ENCODE measurements at regions not wholly inside any gene's neighbourhood (a gene's known extent, or its start where the extent isn't known, plus 50 kb on each side); places are given as distances from the start of the nearest gene placed in this dataset.

DNA sequence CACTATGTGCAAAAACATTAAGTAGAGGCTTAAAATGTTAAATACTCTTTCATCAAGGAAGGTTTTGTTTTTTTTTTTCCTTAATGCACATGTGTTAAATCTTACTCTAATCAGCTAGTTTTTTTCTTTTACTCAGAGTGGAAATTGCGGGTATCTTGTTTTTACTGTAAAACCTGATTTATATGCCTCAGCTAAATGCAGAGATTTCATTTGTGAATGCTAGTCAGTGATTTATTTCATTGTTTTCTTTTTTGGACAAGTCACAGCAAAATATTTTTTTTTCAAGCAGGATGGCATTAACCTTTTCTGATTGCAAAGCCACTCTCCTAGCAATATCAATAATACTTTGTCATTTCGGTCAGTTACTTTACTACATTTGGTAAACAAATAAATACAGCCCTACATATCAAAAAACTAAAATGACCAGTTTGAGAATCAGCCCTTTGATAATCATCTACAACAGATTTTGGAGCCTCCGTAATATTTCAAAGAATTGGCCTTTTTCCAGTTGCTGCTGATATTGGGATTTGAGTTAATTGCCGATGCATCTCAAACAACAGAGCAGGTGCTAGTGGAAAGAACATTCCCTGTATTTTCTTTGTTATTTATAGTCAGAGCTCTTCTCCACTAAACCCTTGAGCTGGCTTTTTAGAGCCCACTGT, 579.2 kb upstream of the ZNF608 start:
- no peak for DNase-seq (ENCODE audit: low read depth in 2 of 2)

DNA sequence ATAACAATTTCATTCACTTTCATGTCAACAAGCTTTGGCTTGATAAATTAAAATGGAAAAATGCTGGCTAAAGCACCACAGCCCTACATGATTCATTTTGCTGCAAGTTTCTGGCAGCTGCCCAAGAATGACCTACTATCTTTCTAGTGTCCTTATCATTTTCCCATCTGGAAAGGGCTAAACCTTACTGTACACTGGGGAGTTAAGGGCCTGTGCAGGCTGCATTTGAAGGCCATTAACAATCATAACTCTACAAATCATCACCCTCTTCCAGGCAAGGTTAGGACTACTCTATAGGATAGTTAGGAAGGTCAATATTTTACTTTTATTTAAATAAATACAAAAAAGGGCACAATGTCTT, 579.7 kb upstream of the ZNF608 start:
- DNase-seq (ENCODE audit: low read depth in 2 of 2), result no peak

DNA sequence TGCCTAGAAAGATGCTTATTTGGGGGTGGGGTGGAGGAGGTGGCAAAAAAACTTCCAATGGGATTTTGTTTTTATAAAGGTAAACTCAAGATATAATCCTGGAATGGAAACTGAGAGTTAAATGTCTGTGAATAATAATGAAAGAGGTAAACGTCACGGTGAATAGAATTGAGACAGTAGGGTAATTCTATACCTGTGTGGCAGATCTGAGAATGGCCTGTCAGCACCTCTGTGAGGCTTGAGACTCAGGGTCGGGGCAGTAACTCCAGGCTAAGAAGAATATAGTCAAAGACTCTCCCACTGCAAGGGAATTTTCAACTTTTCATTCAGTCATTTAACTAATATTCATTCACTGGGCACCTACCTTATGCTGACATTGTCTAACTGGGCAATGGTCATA, 581.2 kb upstream of the ZNF608 start:
- DNase-seq (ENCODE audit: low read depth in 2 of 2), result no peak

DNA sequence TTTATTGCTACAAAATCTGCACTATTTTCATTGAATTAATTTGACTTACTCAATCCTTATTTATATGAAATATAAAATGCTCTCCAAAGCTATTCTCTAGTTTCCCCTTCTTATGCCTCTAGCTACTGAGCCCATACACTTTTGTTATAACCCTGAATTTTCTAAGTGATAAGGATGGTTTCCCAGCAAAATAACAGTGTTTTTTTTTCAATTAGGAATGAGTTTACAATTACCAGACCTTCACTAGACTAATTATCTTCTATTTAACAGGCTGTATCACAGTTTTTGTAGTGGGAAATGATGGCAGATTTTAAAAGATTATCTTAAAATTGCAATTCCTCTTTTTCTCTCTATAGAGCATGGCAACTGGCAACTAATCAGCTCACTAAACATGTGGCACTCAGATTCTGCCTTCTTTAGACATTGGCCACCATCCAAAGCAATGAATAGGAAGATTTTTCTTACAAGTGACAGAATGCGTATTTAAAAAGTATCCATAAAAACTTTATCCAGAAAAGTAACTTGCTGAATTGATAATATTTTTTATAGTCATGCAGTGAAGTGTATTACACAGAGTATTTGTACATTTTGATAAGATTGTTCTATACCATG, 585.7 kb upstream of the ZNF608 start:
- DNase-seq (ENCODE audit: low read depth in 2 of 2), result no peak

DNA sequence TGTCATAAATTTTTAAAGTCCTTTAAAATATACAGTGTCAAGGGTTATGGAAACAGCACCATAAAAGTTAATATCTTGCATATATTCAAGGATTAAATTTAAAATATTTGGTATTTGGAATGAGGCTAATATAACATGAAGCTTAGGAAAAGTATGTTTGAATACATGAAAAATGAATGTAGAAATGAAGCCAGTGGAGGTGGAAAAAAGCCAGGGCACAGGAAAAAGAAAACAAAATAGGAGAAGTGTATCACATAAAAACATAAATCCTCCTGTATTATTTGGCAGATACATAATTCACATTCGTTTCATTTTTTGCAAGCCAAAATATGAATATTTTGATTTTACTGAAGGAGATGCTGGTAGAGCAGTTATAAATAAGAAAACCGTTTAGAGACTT, 587.0 kb upstream of the ZNF608 start:
- DNase-seq (ENCODE audit: low read depth in 2 of 2), result no peak

DNA sequence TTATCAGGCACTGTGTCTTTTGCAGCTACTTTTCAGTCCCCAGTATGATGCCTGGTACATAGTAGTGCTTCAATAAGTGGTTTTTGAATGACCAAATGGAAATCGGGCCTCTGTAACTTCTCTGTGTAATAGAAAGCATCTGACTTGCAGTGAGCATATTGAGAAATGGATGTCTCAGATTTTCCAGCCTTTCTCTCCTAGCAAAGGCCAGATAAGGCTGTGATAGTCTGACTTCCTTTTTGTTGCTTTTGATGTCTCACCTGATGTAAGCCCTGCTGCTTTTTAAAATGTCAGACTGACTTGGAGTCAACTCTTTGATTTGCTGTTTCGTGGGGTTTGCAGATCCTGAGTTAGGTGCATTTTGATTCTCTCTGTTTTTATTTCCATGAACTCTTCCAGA, 590.0 kb upstream of the ZNF608 start:
- DNase-seq (ENCODE audit: low read depth in 2 of 2), result no peak

DNA sequence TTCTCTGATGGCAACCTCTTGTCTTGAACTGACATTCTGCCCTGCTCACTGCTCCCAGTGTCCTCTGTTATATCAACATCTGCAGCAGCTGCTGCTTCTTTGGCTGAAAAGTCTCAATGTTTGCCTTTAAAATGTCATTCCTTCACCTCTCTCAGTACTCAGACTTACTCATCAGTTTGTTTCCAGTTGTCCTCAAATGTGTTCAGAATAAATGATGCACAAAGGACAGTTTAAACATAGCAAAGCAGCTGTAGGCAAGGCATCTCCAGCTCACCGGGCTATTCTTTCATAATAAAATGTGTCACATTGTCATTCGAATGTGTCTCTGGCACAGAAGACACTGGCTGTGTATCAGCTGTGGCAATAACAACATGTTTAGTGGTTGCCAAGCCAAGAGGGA, 590.9 kb upstream of the ZNF608 start:
- no peak for DNase-seq (ENCODE audit: low read depth in 2 of 2)

DNA sequence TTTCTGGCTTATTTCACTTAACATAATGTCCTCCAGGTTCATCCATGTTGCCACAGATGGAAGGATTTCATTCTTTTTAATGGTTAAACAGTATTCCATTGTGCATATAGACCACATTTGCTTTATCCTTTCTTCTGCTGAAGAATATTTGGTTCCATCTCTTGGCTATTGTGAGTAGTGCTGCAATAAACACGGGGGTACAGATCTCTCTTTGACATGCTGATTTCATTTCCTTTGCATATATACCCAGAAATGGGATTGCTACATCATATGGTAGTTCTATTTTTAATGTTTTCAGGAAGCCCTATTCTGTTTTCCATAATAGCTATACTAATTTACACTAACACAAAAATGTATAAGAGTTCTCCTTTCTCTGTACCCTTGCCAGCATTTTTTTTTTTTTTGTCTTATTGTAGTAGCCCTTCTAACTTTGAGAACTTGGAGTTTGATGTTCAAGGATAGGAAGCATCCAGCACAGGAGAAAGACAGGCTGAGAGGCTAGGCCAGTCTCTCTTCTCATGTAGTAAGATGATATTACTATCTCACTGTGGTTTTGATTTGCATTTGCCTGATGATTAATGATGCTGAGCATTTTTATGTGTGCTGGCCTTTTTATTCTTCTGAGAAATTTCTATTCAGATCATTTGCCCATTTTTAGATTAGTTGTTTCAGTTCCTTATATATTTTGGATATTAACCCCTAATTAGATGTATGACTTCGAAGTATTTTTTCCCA, 592.2 kb upstream of the ZNF608 start:
- DNase-seq (ENCODE audit: low read depth in 2 of 2), result no peak

DNA sequence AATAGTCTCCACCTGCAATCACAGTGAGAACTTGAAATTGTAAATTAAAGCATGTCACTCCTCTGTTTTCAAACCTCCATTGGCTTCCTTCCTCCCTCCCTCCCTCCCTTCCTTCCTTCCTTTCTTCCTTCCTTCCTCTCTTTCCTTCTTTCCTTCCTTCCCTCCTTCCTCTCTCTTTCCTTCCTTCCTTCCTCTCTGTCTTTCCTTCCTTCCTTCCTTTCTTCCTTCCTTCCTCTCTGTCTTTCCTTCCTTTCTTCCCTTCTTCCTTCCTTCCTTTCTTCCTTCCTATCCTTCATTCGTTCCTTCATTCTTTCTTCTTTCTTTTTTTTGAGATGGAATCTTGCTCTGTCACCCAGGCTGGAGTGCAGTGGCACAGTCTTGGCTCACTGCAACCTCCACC, 595.0 kb upstream of the ZNF608 start:
- DNase-seq (ENCODE audit: low read depth in 2 of 2), result no peak

DNA sequence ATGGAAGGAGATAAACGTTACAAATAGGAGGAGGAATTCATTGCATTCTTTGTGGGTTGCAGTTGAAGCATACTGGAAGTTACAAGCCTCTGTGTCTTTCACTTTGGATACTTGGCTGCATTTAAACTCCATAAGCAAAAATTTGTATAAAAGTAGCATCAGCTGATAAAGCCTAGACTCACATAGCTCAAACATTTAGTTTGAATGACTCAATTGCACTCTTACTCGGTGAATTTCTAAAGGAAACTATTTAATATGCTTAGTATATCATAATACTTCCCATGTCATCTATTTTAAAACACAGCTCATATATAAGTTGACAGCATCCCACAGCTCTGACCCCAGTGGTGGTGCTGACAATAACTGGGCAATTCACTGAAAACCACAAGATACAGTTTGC, 596.6 kb upstream of the ZNF608 start:
- DNase-seq (ENCODE audit: low read depth in 2 of 2), result no peak

DNA sequence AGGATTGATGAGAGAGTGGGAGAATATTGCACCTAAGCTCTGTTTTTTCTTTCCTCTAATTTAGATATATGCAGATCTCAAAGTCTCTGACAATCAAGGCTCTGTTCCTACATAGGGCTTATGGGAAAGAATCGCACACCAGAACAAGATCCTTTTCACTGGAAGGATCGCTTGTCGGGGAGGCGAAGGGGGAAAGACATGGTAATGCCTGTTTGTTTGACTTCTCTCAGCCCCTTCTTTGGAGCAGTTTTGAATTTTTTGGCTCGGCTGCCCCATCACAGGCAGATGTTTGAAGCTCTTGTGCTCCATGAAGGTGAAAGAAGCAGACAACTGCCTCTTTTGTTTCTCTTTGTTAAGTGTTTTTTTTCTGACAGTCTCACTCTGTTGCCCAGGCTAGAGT, 599.9 kb upstream of the ZNF608 start:
- DNase-seq (ENCODE audit: low read depth in 2 of 2), result no peak

DNA sequence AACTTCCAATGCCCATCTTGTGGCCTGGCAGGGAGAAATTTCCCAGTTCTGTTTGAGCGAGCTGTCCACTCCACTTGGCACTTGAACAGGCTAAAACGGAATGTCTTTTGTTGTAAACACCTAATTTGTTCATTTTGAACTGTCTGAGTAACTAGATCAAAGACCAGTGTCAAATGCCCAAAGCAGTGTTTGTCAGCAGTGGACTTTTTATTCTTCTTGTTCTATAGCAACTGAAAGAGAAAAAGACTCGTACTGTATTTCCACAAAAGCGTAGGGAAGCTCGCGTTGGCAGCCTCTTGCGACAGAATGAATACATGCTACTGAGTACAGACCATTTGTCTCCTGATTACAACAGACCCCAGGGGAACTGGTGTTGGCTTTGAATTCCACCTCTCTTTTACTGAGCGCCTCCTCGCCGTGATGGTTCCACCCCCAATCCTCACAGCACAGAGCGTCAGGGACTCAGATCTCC, 601.8 kb upstream of the ZNF608 start:
- no peak for DNase-seq (ENCODE audit: low read depth in 2 of 2)

DNA sequence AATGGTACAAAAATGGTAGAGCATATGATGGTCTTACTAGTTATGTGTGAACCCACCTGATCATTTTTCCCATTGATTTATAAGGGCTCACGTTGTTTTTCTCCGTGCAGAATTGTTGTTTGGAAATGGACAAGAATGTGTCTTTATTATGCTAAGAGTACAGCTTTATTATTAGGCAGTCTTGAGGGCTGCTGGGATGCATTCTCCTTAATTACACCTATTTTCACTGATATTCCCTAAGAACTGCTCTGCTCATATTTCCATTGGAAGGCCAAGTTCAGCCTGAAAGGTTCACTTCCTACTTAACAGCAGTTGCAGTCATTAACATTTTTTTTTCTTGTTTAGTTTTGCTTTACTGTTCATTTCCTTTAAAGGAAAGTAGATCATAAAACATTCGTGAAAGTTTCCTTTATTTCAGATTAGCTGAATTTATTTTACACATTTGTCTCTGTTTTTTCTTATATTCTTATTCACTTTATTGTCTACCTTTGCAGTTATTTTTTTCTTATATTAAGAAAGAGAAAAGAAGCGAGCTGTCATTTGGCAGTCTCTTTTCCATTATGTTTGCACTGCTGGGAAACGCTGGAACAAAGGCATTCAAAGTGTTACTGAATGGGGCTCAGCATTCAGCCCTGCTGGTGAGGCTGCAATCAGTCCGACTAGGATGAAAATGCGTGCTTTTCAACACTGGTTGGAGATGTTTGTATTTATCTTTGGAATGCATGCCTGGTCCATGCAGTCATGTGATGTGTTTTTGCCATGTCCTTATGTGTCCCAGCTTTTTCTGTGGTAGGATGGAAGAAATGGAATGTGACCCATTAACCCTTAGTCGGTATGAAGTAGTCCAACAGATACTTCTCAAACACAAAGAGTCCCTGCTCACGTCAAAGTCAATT, 602.7 kb upstream of the ZNF608 start:
- DNase-seq (ENCODE audit: low read depth in 2 of 2), result no peak

DNA sequence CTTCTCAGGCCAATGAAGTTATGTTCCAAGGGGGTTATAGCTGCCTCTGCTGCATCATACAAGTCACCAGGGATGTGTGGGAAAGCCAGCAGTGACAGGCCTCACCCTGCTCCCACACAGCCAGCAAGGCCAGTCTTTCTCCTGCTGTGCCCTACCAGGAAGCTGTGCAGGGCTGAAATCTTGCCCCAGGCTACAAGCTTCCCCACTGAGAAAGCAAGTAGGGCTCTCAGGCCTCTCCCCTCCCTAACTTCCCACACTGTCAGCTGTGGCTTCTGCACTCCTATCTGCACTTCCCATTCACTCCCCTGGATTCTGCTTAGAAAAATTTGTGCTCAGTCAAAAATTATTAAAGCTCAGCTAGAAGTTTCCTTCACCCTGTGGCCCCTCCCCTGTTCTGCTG, 611.2 kb upstream of the ZNF608 start:
- no peak for DNase-seq (ENCODE audit: low read depth in 2 of 2)

DNA sequence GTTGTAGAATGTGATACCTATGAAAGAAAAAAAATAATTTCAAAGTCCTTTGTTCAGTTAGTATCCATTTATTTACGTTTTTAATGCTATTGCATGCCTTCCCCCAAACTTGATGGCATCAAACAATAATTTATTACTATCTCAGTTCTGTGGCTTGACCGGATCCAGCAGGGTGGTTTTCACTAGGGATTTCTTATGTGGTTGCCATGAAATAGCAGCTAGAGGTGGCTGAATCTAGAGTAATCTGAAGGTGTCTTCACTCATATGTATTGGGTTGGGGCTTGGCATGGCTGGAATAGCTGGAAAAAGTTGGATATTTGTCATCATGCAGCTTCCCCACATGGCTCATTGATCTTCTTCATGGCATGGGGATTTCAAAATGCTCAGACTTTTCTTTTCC, 619.3 kb upstream of the ZNF608 start:
- DNase-seq (ENCODE audit: low read depth in 2 of 2), result no peak

DNA sequence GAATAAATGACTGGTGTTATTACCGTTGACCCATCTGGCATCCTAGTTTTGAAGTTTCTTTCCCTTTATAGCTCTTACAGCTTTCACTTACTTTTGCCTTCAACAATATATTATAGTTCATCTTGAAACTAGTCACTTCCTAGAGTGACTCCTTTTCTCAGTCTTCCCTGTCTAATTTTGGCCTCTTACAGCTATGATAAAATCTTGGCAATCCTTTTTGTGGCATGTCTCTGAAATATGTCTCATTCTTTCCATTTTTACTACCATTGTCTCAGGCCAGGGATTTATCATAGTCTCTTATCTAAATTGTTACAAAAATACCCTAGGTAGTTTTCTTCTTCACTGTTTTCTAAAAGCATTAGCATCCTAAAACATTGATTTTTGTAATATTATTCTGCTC, 621.3 kb upstream of the ZNF608 start:
- no peak for DNase-seq (ENCODE audit: low read depth in 2 of 2)

DNA sequence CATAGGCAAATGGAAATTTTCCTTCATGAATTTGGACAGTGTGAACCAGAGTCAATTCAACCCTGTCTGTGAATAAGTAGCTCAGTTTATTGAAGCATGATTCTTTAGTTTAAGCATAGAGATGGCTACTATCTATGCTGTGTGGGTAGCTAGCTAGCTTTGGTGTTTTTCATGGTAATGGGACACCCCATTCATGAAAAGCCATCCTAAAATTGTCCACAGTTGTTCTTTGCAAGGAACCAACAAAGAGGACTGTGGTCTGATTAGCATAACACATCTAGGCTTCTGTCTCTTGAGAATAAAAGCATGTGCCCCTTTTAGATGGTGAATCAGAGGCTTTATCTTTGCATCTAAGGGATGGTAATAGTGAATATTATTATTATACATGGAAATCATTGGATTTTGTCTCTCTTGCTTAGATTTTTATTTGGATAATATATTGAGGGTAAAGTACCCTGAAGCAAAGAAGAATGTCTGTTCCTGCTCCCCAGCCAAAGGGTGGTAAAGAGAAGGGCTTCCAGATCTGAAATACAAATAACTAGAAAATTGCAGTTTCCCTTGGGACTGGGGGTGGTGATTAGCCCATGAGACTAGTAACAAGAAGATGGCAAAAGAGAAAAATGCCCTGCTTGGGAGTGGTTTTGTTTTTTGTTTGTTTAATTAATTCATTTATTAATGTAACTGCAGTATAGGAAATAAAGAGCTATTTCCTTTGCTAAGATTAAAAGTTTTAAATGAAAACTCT, 624.2 kb upstream of the ZNF608 start:
- DNase-seq (ENCODE audit: low read depth in 2 of 2), result no peak

DNA sequence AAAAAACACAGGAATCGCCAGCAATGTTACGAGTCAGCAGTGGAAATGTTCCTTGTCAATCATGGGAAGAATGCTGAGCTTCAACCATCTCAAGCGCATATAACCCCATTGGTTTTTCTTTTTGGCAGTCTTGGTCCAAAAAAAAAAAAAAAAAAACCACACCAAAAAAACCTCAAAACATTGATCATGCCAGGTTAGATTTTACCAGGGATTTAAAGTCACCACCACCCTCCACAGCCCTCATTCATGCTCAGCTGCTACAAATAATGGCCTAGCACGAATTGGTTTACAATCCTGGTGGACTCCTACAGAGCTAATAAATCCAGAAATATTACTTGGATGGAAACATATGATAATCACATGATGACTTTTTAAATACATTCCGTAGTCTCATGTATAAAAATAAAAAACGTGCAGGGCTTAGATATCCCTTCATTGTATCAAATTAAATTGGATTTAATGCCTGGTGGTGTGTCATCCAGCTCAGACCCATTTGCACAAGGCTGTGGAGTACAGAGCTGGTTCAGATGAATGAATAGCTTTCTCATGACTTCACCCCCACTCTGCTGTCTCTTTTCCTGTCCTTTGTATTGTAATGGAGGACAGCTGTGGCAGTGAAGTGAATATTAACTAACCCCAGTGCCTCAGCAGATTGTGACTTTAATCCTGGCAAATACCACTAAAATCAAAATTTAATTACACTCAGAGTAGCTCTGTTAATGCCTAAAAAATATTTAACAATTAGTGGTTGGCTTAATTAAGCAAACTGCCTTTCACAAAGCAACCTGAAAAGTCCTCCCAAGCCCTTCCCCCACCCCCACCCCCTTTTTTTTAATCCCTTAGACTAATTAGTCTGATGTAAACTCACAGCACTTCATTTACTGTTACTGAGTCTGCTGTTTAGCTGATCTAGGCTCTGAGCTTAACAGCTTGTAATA, 626.5 kb upstream of the ZNF608 start:
- DNase-seq (ENCODE audit: low read depth in 2 of 2), result no peak

DNA sequence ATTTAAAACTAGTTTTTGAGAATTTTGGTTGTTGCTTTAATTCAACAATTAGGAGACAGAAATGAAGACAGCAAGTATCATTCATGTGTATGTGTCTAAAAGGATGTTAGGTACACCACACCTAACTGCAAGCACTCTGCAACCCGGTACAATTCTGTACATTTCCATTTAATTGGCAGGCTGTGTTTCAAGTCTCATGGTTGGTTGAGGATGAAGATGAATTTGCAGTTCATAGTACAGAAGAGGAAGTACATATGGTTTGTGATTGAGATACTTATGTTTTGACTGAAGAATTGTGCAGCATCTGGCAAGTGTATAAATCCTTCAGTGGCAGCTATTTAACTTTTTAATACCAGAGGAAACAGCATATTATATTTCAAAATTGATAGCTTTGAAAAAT, 628.7 kb upstream of the ZNF608 start:
- DNase-seq (ENCODE audit: low read depth in 2 of 2), result no peak

DNA sequence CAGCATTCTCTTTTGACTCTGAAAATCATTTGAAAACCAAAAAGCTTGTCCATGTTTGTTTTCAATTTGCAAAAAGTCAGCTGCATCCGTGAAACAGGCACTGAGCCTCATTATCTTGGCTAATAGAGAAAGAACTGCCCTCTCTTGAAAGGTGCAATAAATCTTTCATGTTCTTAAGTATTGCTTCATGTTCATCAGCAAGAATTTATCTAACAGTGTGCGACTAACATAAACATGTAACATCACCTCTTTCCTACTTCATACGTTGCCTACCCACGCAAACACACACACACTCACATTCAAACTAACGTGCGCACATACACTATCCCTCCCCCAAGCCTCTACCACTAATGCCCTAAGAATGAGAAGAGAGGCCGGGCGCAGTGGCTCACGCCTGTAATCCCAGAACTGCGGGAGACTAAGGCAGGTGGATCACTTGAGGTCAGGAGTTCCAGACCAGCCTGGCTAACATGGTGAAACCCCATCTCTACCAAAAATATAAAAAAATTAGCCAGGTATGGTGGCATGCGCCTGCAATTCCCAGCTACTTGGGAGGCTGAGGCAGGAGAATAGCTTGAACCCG, 629.7 kb upstream of the ZNF608 start:
- no peak for DNase-seq (ENCODE audit: low read depth in 2 of 2)
